Heart left ventricle (tissue), 13 donors: ENCODE measurements at regions not wholly inside any gene's neighbourhood (a gene's known extent, or its start where the extent isn't known, plus 50 kb on each side); places are given as distances from the start of the nearest gene placed in this dataset.

Experiments
- POLR2A ChIP-seq, 2 donors: fragments of 450-650 bp; IDR thresholded peaks; one replicate each; pipeline ENCODE4 v1.6.1; 2017; ENCODE audit warnings: antibody characterized with exemption in 2 of 2, mild to moderate bottlenecking in 2 of 2, moderate library complexity in 2 of 2
- TF ChIP-seq, protein P1 (sequence below), 12 donors: fragments of 200-600 bp; sonication (generic) in 4 of 12; IDR thresholded peaks; one replicate each; pipeline versions ENCODE4 v1.5.0 to v1.8.0; 2018 to 2022; ENCODE audit warnings: antibody characterized with exemption in 12 of 12, mild to moderate bottlenecking in 5 of 12
- donor health status: ischemic (EF 13 %, LVEDD 7.1; RV severe dilation, severe dysfunction).
- donor health status: DM: no; HTN: yes; CAD: no.
- donor health status: DM: no; HTN: no; CAD: no.
- donor health status: ischemic (EF 25% LVEDD 6.9; RV normal size, moderate dysfunction).
- donor health status: ischemic (EF 25% LVEDD 5.7; RV mildly dilated, moderate dysfunction).
- donor health status: ischemic (EF 35%, LVEDD 5.7; RV mildly dilated, moderate dysfunction).
- donor health status: nonischemic (EF 11% LVEDD 7.7; RV severe dilation, severe dysfunction).
- donor health status: DM: yes; HTN: yes; CAD: no.
- donor health status: PGD.
- donor health status: ischemic (EF 29% LVEDD 5.4; RV normal size, mild dysfunction).
- donor health status: nonischemic (EF 23%, LVEDD 6.1; RV moderate dilation, normal function).

GRCh38 chr6:113057567-113058053 is 710.5 kb downstream of the RFPL4B start:
- TF ChIP-seq POLR2A (IDR thresholded peaks at IDR 0.05): no peak
- TF ChIP-seq, protein P1, sequence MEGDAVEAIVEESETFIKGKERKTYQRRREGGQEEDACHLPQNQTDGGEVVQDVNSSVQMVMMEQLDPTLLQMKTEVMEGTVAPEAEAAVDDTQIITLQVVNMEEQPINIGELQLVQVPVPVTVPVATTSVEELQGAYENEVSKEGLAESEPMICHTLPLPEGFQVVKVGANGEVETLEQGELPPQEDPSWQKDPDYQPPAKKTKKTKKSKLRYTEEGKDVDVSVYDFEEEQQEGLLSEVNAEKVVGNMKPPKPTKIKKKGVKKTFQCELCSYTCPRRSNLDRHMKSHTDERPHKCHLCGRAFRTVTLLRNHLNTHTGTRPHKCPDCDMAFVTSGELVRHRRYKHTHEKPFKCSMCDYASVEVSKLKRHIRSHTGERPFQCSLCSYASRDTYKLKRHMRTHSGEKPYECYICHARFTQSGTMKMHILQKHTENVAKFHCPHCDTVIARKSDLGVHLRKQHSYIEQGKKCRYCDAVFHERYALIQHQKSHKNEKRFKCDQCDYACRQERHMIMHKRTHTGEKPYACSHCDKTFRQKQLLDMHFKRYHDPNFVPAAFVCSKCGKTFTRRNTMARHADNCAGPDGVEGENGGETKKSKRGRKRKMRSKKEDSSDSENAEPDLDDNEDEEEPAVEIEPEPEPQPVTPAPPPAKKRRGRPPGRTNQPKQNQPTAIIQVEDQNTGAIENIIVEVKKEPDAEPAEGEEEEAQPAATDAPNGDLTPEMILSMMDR (IDR thresholded peaks at IDR 0.05): no peak
